DND-41 (cell line): ENCODE measurements at regions not wholly inside any gene's neighbourhood (a gene's known extent, or its start where the extent isn't known, plus 50 kb on each side); places are given as distances from the start of the nearest gene placed in this dataset.

Experiments used
- EZH2 ChIP-seq: IDR thresholded peaks from 3 replicates; pipeline ENCODE4 v1.6.1; 2012; ENCODE audit warnings: borderline replicate concordance, low read depth, mild to moderate bottlenecking, moderate library complexity, low read length, inconsistent platforms; ENCODE audit not compliant: severe bottlenecking
- TF ChIP-seq, protein P1 (sequence below): IDR thresholded peaks from 2 replicates; pipeline ENCODE4 v1.5.1; 2012; ENCODE audit warnings: borderline replicate concordance, low read length, moderate library complexity, mild to moderate bottlenecking; ENCODE audit not compliant: poor library complexity, severe bottlenecking; ENCODE audit errors: extremely low read depth

DNA sequence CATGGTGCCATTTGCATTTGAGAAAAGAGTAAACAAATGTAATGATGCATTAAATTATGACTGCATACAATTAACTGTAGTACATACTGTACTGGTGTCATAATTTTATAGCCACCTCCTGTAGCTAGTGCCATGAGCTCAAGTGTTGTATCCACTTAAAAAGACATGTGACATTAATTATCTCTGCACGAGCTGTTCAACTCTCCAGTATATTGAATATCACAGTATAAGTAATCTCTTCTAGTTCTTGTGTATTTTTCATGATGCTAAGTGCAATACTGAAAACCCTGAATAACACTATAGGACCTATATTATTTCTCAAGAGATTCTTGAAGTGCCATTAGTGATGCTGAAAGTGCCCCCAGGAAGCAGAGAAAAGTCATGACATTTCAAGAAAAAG is 387.3 kb downstream of the PCDH17 start:
- TF ChIP-seq, protein P1, sequence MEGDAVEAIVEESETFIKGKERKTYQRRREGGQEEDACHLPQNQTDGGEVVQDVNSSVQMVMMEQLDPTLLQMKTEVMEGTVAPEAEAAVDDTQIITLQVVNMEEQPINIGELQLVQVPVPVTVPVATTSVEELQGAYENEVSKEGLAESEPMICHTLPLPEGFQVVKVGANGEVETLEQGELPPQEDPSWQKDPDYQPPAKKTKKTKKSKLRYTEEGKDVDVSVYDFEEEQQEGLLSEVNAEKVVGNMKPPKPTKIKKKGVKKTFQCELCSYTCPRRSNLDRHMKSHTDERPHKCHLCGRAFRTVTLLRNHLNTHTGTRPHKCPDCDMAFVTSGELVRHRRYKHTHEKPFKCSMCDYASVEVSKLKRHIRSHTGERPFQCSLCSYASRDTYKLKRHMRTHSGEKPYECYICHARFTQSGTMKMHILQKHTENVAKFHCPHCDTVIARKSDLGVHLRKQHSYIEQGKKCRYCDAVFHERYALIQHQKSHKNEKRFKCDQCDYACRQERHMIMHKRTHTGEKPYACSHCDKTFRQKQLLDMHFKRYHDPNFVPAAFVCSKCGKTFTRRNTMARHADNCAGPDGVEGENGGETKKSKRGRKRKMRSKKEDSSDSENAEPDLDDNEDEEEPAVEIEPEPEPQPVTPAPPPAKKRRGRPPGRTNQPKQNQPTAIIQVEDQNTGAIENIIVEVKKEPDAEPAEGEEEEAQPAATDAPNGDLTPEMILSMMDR, result no peak
- TF ChIP-seq EZH2, result no peak
